GM18498 (cell line): ENCODE measurements at regions not wholly inside any gene's neighbourhood (a gene's known extent, or its start where the extent isn't known, plus 50 kb on each side); places are given as distances from the start of the nearest gene placed in this dataset.

Source experiments
- ATAC-seq: cut with Tn5 transposase; IDR thresholded peaks from one replicate; pipeline ENCODE4 v1.9.1; 2021; ENCODE audit warnings: mild to moderate bottlenecking, moderate library complexity; ENCODE audit not compliant: unreplicated experiment

DNA sequence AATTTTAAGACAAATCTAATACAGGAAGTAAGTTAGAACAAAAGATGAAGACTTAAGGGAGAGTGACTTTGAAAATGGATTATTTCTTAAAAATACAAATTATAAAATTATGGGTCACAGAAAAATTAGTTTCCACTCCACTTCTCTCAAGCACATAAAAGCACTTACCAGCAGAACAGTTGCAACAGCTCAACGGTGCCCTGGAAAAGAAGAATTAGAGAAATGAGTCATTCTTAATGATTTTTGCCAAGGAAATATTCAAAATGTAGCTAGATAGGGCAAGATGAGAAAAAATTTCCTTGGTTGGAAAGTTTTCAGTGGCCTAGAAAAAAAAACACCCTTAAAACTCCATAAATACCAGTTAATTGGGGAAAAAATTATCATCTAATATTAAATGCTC is 2185.6 kb upstream of the CELF4 start:
- no peak for ATAC-seq

DNA sequence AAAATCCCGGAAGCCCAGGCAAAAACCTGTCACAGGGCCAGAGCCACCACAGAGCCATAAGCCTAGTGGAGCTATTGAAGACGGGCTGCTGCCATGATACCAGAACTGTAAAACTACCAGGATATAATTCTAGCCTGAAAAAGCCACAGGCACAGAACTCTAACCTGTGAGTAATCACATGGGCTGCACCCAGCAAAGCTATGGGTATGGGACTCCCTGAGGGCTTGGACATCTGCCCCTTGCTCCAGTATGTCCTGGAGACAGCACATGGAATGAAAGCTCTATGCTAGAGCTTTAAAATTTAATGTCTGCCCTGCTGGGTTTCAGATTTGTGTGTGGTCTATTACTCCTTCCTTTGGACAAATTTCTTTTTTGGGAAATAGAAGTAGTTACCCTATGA is 2183.6 kb upstream of the CELF4 start:
- ATAC-seq, result no peak

DNA sequence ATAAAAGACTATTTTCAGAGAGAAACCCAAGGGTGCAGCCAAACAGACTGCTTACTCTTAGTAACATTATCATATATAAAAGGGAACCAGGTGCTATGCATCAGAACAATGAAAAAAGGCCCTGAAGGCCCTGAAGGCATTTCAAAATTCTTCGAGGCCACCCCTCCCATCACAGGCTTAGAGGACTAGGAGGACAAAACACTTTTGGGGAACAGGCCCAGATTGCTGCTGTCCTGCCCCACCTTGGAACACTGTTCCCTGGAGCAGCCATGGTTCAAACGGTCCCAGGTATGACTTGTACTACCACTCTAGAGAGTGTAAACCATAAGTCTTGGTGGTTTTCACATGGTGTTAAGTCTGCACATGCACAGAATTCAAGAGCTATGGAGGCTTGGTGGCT is 2183.1 kb upstream of the CELF4 start:
- no peak for ATAC-seq

- ATAC-seq, result no peak
Observed at GRCh38 chr18:39746201-39746600, 2180.6 kb upstream of the CELF4 start.

- no peak for ATAC-seq
Observed at GRCh38 chr18:39743463-39743862, 2177.9 kb upstream of the CELF4 start.

DNA sequence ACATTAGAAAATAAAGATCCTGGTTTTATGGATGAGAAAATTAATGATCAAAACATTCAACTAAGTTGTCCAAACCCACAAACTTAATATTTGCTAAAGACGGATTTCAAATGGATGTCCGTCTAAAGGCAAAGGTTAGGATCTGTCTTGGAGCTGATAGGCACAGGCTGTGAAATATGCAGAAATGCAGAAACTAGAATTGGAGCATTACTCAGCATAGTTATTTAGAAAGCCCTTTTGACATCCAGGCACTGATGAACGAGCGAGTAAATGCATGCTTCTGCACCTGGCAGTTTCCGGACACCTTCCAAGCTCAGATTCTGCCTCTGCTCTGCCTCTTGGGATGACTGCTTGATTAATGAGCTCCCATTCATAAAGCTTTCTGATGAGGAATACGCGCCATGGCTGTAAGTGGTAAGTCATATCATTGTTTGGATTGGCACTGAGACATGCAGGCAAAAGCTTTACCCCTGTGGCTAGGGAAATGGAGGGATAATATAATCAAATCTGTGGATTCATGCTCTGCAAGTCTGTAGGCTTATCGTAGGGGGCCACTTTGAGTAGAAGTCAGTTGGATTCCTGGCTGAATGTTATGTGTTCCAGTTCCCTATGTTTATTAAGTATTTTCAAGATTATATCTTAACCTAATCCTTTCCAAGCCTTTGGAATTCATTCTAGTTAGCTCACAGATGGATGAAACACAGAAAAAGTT is 2176.3 kb upstream of the CELF4 start:
- ATAC-seq, result no peak

DNA sequence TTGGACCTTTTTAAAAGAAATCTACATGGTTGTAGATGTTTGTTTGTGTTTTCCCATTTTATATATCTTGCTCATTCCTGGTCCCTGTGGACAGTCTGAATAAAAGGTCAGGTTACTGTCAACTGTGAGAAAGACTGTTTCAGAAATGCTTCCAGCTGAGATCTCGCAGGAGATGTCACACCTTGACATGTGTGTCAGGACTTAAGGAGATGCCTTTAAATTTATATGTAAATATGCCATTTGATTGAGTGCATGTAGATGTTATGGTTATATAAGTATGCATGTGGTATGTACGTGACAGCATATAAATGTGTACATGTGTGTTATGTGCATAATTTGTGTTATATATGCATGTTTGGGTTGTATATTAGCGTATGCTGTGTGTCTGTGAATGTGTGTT is 2172.3 kb upstream of the CELF4 start:
- ATAC-seq, result no peak

GRCh38 chr18:39732918-39733317 is 2167.3 kb upstream of the CELF4 start:
- no peak for ATAC-seq

- ATAC-seq, result no peak
Observed at GRCh38 chr18:39730606-39731005, 2165.0 kb upstream of the CELF4 start.

DNA sequence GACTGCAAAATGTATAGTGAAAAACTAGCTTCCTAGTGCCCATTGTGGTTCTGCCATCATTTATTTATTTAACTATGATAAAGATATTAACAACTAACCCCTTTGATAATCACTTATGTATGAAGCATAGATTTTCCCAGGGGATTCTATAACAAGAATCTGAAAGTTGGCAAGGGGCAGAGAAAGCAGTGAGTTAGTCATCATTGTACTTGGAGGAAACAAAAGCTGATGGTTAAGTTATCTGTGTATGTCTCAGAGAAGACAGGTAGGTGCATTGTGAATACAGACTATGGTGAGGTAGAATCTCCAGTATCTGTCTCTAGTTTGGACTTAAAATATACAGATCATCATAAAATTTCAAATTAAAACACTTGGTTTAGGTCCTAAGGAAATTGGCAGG is 2159.1 kb upstream of the CELF4 start:
- no peak for ATAC-seq

- ATAC-seq, result no peak
Observed at GRCh38 chr18:39721712-39722111, 2156.1 kb upstream of the CELF4 start.

DNA sequence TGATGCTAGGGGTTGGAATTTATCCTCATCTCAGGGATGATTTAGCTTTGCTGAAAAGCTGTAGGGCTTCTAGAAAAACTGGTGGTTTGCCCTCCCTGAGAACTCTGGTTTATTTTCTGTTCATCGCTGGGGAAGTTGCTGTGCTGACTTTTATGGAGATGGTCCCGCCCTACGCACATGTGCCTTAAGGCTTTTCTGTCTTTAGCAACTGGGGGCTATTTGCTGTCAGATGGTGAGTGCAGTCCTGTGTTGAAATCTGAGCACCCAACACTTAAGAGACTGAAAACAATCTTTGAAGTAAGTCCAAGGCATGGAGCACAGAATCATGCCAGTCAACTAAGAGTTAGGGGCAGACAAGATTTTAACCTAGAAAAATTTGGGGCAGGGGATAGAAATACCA is 2148.4 kb upstream of the CELF4 start:
- no peak for ATAC-seq

DNA sequence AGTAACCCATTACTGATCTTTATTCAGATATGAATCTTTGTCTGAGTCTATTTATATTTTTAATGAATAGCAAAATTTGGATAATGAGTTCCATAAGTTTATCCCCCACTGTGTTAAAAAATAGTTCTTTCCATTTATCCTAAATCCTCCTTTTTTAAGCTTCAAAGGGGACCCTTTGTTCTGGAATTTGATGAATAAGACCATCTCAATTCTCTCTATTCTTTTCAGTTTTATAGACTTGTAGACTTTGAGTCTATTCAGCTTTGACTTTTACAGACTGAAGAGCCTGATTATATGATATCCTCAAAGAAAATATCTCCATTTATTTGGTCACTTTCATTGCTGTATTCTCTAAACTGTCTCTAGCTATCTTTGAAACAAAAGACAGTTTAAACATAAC is 2146.1 kb upstream of the CELF4 start:
- ATAC-seq, result no peak

- no peak for ATAC-seq
Observed at GRCh38 chr18:39705362-39705761, 2139.8 kb upstream of the CELF4 start.

GRCh38 chr18:39702888-39703287 is 2137.3 kb upstream of the CELF4 start:
- no peak for ATAC-seq

GRCh38 chr18:39701839-39702238 is 2136.2 kb upstream of the CELF4 start:
- ATAC-seq, result no peak

- no peak for ATAC-seq
Observed at GRCh38 chr18:39701055-39701783, 2135.6 kb upstream of the CELF4 start.

- ATAC-seq, result no peak
Observed at GRCh38 chr18:39699340-39699964, 2133.9 kb upstream of the CELF4 start.

GRCh38 chr18:39698436-39698835 is 2132.8 kb upstream of the CELF4 start:
- no peak for ATAC-seq

- ATAC-seq, result no peak
Observed at GRCh38 chr18:39693359-39693758, 2127.8 kb upstream of the CELF4 start.

- no peak for ATAC-seq
Observed at GRCh38 chr18:39692367-39693015, 2126.9 kb upstream of the CELF4 start.
